HG03280 (cell line): ENCODE measurements at regions not wholly inside any gene's neighbourhood (a gene's known extent, or its start where the extent isn't known, plus 50 kb on each side); places are given as distances from the start of the nearest gene placed in this dataset.
"Not testable (repeated sequence)": the region's sequence is repeated elsewhere in the genome, so short reads cannot be mapped to it uniquely, and the experiment has no call there.

Experiments used
- ATAC-seq: cut with Tn5 transposase; IDR thresholded peaks from one replicate; pipeline ENCODE4 v1.9.1; 2021; ENCODE audit warnings: mild to moderate bottlenecking, moderate library complexity; ENCODE audit not compliant: unreplicated experiment

- no peak for ATAC-seq
These were observed 501.1 kb downstream of the NAV3 start for GRCh38 chr12:78331753-78332152.

GRCh38 chr12:78338054-78338785, 507.5 kb downstream of the NAV3 start:
- ATAC-seq, result no peak

GRCh38 chr12:78340406-78340805, 509.7 kb downstream of the NAV3 start:
- ATAC-seq, result no peak

GRCh38 chr12:78343657-78344056, 513.0 kb downstream of the NAV3 start:
- no peak for ATAC-seq

- no peak for ATAC-seq
These were observed 505.1 kb upstream of the SYT1 start for GRCh38 chr12:78359520-78359919.

GRCh38 chr12:78361683-78362082, 502.9 kb upstream of the SYT1 start:
- no peak for ATAC-seq

GRCh38 chr12:78371284-78371683, 493.3 kb upstream of the SYT1 start:
- no peak for ATAC-seq

- no peak for ATAC-seq
These were observed 489.1 kb upstream of the SYT1 start for GRCh38 chr12:78375461-78375860.

GRCh38 chr12:78376257-78376656, 488.3 kb upstream of the SYT1 start:
- ATAC-seq, result no peak

GRCh38 chr12:78379065-78379464, 485.5 kb upstream of the SYT1 start:
- ATAC-seq, result not testable (repeated sequence)

GRCh38 chr12:78383414-78383813, 481.2 kb upstream of the SYT1 start:
- no peak for ATAC-seq

GRCh38 chr12:78384541-78384940, 480.0 kb upstream of the SYT1 start:
- ATAC-seq, result no peak

GRCh38 chr12:78385541-78385940, 479.0 kb upstream of the SYT1 start:
- no peak for ATAC-seq

GRCh38 chr12:78386871-78387270, 477.7 kb upstream of the SYT1 start:
- ATAC-seq, result no peak

- no peak for ATAC-seq
These were observed 476.9 kb upstream of the SYT1 start for GRCh38 chr12:78387721-78388120.

GRCh38 chr12:78388461-78388860, 476.1 kb upstream of the SYT1 start:
- no peak for ATAC-seq

- no peak for ATAC-seq
These were observed 473.7 kb upstream of the SYT1 start for GRCh38 chr12:78390920-78391319.

- ATAC-seq, result no peak
These were observed 471.7 kb upstream of the SYT1 start for GRCh38 chr12:78392918-78393317.

- ATAC-seq, result no peak
These were observed 468.6 kb upstream of the SYT1 start for GRCh38 chr12:78395961-78396360.

- ATAC-seq, result no peak
These were observed 468.0 kb upstream of the SYT1 start for GRCh38 chr12:78396538-78396937.

- no peak for ATAC-seq
These were observed 465.8 kb upstream of the SYT1 start for GRCh38 chr12:78398750-78399149.

- no peak for ATAC-seq
These were observed 462.0 kb upstream of the SYT1 start for GRCh38 chr12:78402366-78403134.
